Activated CD8-positive, alpha-beta memory T cell treated with anti-CD3 and anti-CD28 coated beads, Interleukin-2, amount 50 U/mL, for 48 hours (primary cell): ENCODE measurements at regions not wholly inside any gene's neighbourhood (a gene's known extent, or its start where the extent isn't known, plus 50 kb on each side); places are given as distances from the start of the nearest gene placed in this dataset.
"Not testable (repeated sequence)": the region's sequence is repeated elsewhere in the genome, so short reads cannot be mapped to it uniquely, and the experiment has no call there.

Source experiments
- DNase-seq: peaks from one replicate; pipeline ENCODE4 v3.0.0-alpha.2; 2020

GRCh38 chr2:113337809-113338208 lies 59.1 kb upstream of the PAX8 start:
- DNase-seq: no peak

GRCh38 chr2:113336040-113336439 lies 57.3 kb upstream of the PAX8 start:
- not testable (repeated sequence) for DNase-seq

GRCh38 chr2:113334147-113334546 lies 55.4 kb upstream of the PAX8 start:
- no peak for DNase-seq

GRCh38 chr2:113333735-113334134 lies 55.0 kb upstream of the PAX8 start:
- DNase-seq: not testable (repeated sequence)

GRCh38 chr2:113330060-113330767 lies 51.5 kb upstream of the PAX8 start:
- not testable (repeated sequence) for DNase-seq

GRCh38 chr2:113328973-113329372 lies 50.3 kb upstream of the PAX8 start:
- not testable (repeated sequence) for DNase-seq

- DNase-seq: not testable (repeated sequence)
These were observed 49.9 kb upstream of the PAX8 start for GRCh38 chr2:113328572-113328971.
